HG03457 (cell line): ENCODE measurements at regions not wholly inside any gene's neighbourhood (a gene's known extent, or its start where the extent isn't known, plus 50 kb on each side); places are given as distances from the start of the nearest gene placed in this dataset.
"Not testable (repeated sequence)": the region's sequence is repeated elsewhere in the genome, so short reads cannot be mapped to it uniquely, and the experiment has no call there.

Experiments
- ATAC-seq: cut with Tn5 transposase; IDR thresholded peaks from one replicate; pipeline ENCODE4 v1.9.1; 2021; ENCODE audit warnings: moderate number of reproducible peaks; ENCODE audit not compliant: unreplicated experiment

DNA sequence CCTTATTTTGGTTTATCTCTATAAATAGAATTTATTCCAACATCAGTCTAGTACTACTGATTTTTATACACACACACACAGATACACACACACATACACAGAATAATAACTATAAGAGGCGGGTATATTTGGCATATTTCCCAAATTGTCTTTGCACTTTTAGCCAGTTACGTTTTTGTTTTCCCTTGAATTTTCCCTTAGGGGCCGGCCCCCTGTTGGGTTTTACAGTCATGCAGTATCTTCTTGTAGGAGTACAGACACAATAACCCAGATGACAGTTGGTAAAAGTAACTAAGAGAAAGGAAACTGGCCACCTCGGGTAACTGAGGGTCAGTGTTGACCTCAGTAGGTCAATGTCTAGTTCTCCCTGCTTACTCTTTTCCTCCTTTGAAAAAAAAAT lies 50.9 kb downstream of the DISP1 start:
- ATAC-seq: no peak

DNA sequence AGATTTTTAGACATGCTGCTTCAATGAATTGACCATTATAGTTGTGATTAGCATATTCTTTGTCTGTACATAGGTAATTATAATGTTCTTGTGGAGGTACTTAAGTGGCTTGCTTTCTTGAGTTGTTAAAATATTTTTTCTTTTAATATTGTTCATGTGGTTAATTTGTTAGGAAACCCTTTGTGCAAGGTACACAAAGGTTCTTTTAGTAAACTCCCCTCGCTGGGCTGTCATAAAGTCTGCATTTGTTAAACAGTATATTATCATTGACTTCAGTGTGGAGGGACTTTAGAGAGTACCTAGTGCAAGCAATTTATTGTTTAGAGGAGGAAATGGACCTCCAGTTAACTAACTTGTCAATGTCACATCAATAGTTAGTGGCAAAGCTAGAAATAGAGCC lies 52.5 kb downstream of the DISP1 start:
- no peak for ATAC-seq

DNA sequence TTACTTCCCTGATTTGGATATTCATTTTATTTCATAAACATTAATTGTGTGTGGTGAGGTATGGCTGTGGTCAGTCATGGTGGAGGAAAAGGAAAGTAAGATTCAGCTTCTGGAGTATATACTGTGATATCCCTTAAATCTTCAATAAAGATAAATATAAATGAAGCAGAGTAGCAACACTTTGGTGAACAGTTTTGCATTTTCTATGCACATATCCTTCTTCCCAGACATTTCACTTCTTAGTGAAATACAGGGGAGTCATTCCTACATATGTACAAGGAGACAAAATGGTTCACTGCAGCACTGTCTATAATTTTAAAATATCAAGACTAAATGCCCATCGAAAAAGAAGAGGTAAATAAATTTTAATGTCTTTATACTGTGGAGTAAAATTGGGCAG lies 61.3 kb downstream of the DISP1 start:
- ATAC-seq: no peak

DNA sequence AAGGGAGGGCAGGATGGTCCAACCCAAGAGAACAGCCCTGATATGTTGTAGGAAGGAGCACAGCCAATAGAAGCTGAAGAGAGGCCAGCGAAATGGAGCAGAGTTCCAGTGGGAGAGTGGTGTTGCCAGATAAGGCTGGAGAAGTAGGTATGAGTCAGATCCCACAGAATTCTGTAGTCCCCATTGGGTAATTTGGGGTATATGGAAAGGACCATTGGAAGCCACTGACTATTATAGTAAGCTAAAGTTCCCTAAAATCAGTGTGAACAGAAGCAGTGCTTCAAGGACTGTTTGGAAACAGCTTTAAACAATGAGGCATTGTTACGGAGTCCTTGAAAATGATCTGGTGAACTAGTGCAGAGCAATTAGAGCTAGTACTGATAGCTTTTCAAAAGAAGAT lies 63.0 kb downstream of the DISP1 start:
- no peak for ATAC-seq

DNA sequence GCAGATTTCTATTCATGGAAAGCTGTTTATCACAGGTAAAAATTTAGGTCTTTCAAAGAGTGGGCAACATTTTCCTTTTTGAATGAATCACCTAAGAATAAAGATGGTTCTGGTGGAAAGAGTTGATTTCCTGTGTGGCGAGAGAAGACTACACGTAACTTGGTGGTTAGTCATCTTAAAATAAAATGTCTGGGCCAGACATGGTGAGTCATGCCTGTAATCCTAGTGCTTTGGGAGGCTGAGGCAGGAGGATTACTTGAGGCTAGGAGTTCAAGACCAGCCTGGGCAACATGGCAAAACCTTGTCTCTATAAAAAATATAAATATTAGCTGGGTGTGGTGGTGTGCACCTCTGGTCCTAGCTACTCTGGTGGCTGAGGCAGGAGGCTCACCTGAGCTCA lies 65.7 kb downstream of the DISP1 start:
- ATAC-seq: no peak

DNA sequence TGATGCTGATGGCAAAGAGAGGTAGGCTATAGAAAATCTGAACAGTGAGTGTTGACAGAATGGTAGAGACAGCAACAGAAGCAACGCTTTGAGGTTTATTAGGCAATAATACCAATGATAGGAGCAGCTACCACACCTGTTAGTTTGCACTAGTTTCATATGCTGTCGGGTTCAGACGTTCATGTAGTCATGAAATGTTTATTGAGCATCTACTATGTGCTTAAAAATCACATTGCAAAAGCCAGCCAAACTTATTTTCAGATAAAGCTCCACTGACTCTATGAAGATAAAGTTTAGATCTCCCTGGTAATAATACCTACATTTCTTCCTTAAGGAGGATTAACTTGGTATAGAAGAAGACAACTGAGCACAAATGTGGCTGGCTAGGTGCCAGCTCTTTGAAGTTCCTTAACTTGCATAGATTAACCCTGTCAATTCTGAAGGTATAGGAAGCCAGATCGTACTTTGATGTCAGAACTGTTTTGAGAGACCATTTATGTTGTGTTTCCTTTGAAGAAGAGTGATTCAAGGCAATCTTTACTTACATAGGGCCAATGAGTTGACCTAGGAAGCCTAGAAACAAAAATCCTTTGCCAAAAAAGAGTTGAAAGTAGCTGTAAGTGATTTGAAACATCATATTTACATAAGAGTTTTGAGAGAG lies 71.5 kb downstream of the DISP1 start:
- ATAC-seq: no peak

DNA sequence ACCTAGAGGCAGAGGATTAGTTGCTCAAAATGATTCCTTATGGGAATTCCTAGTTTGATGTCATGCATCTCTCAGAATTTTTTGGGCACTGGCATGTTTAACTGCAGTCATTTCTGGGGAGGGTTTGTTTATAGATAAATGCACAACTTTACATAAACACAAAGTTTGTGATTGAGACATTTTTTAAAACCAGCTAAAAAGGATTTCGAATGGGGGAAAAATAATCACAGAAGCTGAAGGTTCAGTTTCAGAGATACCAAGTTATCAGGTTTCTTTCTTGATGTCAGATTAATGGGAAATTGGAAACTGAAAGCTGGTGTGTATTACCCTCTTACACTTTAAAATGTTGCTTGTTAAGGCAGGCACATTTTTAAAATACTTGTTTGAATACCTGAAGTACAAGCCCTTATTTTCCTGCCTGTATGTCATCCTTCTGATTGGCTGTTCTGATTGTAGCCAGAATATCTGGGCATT lies 72.1 kb downstream of the DISP1 start:
- ATAC-seq: no peak

DNA sequence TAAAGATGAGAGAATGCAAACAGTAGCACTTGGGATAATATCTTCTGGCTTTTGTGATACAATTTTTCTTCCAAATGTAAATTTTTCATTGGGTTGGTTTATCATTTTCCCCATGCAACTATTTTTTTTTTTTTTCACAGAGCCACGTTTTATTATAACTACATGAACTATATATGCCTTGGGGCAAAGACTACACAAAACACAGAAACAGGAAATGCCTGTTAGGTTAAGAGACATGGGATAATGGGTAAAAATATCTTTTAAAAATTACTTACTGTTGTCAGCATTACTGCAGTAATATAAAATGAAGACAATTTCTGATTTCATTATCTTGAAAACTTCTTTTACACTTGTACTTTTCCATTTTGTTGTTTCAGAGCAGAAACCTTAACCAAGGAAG lies 74.6 kb downstream of the DISP1 start:
- ATAC-seq: no peak

DNA sequence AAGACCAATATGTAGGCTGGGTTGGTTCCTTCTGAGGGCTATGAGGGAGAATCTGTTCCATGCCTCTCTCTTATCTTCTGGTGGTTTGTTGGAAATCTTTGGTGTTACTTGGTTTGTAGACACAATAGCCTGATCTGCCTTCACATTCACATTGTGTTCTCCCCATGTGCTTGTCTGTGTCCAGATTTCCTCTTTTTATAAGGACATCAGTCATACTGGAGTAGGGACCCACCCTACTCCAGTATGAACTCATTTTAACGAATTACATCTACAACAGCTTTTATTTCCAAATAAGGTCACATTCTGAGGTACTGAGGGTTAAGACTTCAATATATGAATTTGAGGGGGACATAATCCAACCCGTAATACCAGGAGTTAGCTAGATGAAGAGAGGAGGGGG lies 75.9 kb downstream of the DISP1 start:
- ATAC-seq: no peak

DNA sequence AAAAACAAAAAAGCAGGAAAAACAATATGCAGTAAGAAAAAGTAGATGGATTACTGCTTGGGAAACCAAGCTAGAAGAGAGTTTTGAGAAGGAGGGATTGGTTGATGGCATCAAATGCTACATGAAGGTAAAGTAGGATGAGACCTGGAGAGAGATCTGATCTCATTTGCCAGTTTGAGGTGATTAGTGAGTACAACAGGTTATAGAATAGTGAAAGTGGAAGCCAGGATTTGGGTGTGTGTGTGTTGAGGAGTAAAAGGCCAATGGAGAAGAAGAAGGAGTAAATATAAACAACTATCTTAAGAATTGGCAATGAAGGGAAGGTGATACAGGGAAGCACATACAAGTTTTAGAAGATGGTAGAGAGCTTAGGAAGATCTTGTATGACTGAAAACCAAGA lies 76.7 kb downstream of the DISP1 start:
- ATAC-seq: no peak

DNA sequence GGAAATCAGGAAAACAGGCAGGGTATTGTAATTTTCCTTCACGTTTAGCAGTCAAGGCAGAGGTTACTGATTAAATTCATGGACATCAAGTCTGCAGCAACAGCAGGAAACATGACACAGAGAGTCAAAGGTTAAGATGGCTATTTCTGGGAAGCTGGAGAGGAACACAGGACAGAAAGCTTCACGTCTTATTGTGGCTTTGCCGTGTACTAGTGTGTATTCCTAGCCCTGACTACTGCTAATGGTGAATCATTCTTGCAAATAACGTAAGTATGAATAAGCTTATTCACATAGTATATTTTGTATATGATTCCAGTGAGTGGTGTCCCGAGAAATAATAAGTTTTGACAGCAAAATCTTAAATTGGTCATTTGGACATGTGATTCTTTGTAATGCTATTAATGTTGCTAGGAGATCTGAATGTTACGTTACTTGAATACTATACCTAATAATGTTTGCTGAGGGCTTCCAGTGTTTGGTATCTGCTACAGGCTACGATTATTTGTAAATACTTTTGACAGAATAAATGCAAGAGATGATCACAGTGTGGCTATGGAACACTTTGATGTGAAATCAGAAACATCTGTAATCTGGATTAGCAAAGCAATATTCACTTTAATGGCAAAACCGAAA lies 77.4 kb downstream of the DISP1 start:
- ATAC-seq: no peak

DNA sequence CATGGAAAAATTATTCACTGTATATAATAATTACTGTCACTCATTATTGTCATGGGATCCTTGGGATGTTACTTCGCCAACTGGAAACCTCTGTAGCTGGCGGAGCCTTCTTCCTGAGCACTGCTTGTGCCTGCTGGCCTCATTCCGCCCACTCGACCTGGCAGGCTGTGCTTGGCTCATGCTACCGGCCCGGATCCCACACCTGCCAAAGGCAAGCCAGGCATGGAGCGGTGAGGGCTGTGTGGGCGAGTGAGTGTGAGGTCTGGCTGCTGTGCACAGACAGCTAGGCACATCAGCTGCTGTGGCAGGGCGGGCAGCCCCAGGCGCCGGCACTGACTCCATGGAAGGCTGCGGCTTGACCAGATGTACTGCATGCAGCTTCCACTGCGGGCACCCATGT lies 78.4 kb downstream of the DISP1 start:
- no peak for ATAC-seq

DNA sequence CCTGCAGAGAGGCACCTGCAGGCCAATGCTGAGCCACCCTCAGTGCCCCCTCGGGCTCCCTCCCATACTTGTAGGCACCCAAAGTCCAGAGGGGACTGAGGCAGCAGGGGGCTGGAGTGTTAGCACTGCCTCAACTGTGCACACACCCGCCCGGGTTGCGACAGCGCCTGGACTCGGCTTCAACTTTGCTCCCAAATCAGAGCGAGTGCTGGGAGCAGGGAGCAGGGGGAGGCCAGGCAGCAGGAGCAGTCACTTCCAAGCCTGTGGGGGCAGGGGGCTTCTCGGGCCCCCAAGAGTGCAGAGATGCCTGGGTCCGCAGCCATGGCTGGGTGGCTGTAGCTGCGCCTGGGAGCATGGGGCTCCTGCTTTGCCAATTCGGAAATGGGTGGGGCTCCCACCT lies 79.5 kb downstream of the DISP1 start:
- no peak for ATAC-seq

DNA sequence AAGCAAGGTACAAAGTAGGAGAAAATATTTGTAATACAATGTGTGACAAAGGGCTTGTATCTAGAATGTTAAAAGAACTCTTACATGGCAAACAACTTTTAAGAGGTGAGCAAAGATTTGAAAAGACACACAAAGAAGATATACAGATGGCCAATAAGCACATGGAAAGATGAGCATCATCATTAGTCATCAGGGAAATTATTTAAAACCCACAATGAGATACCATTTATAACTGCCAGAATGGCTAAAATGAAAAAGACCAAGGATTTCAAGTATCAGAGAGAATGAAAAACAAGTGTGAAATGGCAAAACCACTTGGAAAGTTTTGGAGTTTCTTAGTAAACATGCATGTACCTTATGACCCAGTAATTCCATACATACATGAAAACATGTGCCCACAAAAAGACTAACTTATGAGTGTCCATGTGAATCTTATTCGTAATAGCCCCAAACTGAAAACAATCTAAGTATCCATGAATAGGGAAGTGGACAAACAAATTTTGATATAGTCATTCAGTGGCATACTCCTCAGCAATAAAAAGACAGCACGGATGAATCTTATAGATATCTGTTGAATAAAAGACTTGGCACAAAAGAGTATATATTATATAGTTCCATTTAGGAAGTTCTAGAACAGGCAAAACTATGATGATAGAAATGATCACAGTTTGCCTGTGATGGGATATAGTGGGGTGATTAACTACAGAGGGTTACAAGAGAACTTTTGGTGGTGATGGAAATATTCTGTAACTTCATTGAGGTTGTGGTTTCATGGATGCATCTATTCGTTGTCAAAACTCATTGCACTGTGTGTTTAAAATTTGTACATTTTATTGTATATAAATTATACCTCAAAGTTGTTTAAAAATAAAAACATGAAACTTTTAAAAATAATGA lies 82.0 kb downstream of the DISP1 start:
- no peak for ATAC-seq

DNA sequence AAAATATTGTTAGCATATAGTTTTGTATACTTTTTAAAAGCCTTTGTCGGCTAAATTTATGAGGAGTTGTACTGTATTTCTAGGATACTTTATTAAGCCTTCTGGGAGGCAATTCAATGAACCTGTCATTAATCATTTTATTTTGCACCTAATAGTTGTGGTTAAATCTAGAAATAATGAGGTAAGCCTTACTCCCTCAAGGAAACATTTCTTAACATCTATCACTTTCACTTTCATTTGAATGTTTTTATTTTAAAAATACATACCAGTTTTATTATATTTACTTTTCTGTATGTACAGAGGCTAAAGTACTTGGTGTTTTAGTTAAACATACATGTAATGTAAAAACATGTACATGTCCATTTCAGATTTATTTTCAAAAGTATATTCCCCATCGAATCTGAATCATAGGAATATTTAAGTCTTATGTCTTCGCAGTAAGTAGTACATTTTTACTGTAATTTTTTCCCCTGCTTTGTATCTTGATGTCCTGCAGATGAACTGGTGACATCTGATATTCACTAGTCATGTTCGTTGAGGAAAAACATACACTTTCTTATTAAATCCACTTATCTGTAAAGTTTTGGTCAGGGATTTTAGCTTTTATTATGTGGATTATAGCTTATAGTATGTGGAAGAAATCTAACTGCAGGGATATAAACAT lies 82.8 kb downstream of the DISP1 start:
- no peak for ATAC-seq

DNA sequence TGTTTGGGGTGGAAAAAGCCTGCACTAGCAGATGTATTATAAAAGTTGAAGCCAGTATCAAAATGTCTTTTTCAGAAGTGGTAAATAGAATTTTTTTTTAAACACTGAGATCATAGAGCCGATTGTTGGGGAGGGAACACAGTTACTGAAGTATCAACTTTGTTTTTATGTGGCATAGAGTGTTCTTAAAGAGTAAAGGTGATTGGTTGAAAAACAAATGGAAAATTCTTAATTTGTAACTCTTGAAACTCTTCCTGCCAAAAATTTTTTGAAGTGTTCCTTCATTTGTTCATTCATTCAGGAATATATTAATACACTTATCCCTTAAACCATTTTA lies 83.3 kb downstream of the DISP1 start:
- ATAC-seq: no peak

DNA sequence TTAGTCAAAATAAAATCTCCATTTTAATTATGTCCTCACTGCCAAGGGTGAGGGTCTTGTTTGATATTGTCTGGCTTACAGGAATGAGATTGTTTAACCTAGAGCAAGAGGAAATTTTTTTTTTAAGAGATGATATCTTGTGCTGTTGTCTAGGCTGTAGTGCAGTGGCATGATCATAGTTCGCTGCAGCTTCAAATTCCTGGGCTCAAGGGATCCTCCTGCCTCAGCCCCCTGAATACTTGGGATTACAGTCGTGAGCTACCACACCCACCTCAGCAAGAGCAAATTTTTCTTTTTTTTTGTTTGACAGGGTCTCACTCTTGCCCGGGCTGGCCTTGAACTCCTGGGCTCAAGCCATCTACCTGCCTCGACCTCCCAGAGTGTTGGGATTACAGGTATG lies 84.6 kb downstream of the DISP1 start:
- no peak for ATAC-seq

DNA sequence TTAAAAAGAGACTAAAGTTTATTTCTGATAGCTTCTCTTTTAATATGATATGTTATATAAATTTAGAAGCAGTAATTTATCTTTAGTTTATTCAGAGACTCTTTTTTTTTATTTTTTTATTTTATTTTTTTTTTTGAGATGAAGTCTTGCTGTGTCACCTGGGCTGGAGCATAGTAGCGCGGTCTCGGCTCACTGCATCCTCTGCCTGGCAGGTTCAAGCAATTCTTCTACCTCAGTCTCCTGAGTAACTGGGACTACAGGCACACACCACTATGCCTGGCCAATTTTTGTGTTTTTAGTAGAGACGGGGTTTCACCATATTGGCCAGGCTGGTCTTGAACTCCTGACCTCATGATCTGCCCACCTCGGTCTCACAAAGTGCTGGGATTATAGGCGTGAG lies 89.6 kb downstream of the DISP1 start:
- no peak for ATAC-seq

DNA sequence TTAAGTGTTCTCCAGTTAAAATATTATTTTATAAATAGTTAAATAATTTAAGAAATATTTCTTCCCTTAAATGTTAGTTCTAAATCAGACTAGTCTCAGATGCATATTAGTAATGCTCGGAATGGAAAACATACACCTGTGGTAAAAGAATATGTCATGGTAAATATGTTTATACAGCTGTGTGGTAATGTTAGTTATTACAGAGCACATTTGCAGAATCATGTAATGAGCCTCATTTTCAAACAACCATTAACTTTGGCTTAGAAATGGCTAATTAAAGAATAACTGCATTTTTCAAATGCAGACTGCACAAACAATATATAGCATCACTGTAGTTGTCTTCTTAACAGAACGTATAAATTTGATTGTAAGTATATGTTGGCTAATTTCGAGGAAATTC lies 90.3 kb downstream of the DISP1 start:
- no peak for ATAC-seq

DNA sequence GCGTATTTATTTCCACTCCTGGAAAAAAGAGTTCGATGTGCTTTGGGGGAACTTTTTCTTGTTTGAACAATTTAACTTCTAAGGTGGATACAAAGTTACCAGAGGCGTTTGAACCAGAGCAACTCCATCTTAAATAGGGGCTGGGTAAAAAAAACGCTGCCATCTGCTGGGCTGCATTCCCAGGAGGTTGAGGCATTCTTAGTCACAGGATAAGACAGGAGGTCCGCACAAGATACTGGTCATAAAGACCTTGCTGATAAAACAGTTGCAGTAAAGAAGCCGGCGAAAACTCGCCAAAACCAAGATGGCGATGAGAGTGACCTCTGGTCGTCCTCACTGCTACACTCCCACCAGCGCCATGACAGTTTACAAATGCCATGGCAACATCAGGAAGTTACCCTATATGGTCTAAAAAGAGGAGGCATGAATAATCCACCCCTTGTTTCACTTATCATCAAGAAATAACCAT lies 91.5 kb downstream of the DISP1 start:
- ATAC-seq: not testable (repeated sequence)

DNA sequence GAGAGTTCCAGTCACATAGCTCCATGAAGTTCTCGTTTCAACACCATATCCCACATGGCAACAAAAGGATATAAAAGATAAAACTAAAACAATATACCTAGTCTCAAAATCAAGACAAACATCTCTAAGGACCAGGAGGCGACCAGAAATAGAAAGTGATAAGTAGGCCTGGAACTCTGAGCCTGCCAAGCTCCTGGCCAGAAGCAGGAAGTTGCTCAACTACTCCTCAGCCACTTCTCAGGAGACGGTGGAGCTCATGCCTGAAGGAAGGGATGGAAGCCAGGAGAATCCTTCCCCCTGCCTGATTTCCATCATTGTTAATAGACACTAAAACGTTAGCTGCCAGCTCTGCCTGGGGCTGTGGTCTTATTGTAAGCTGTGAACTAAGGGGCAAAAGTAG lies 94.7 kb downstream of the DISP1 start:
- no peak for ATAC-seq
